ENCODE measurements at regions not wholly inside any gene's neighbourhood (a gene's known extent, or its start where the extent isn't known, plus 50 kb on each side); places are given as distances from the start of the nearest gene placed in this dataset.

DNA sequence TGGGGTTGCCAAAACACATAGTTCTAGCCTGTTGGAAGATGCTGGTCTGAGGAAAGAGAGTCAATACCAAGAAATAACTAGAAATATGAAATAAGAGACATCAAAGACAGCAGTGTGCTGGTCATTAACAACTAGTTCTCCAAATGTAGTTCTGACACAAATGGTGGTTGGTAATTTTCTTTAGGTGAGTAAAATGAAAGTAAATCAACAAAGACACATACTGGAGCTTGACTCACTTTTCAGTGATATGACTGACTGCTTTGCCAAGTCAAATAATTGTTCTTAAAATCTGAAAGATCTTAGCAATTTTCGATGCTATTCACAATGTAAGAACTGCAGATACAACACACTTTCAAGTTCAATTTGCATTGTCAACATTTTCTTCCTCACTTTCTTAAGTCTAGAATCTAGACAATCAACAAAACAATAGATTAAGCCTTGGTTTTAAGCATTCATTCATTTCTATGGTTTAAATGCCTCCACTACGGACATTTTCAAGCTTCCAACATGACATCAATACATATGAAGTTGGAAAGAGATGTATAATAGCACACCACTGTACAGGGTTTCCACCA, 166.8 kb upstream of the MAP3K1 start:
- 91 to 96% methylated on average over 2 of the region's 2 CpGs for WGBS, 2 donors
- Histone ChIP-seq H3K36me3 (ENCODE audit: low read depth, missing control alignments) (no peaks in the 10 kb centered on the region), H3K9me3 (no peaks in the 10 kb centered on the region), H3K27ac (no peak overlapping the region), H3K4me3 (no peak overlapping the region), H3K27me3 (no peaks in the 10 kb centered on the region), H3K4me1 (no peaks in the 10 kb centered on the region)
- TF ChIP-seq, protein P1, sequence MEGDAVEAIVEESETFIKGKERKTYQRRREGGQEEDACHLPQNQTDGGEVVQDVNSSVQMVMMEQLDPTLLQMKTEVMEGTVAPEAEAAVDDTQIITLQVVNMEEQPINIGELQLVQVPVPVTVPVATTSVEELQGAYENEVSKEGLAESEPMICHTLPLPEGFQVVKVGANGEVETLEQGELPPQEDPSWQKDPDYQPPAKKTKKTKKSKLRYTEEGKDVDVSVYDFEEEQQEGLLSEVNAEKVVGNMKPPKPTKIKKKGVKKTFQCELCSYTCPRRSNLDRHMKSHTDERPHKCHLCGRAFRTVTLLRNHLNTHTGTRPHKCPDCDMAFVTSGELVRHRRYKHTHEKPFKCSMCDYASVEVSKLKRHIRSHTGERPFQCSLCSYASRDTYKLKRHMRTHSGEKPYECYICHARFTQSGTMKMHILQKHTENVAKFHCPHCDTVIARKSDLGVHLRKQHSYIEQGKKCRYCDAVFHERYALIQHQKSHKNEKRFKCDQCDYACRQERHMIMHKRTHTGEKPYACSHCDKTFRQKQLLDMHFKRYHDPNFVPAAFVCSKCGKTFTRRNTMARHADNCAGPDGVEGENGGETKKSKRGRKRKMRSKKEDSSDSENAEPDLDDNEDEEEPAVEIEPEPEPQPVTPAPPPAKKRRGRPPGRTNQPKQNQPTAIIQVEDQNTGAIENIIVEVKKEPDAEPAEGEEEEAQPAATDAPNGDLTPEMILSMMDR (IDR thresholded peaks at IDR 0.05): no peak
- no peak for TF ChIP-seq POLR2A (IDR thresholded peaks at IDR 0.05)
- no peak for DNase-seq
- intact Hi-C loops (cut with DNase I; ENCODE audit: low total_unique reads): no loop called here

DNA sequence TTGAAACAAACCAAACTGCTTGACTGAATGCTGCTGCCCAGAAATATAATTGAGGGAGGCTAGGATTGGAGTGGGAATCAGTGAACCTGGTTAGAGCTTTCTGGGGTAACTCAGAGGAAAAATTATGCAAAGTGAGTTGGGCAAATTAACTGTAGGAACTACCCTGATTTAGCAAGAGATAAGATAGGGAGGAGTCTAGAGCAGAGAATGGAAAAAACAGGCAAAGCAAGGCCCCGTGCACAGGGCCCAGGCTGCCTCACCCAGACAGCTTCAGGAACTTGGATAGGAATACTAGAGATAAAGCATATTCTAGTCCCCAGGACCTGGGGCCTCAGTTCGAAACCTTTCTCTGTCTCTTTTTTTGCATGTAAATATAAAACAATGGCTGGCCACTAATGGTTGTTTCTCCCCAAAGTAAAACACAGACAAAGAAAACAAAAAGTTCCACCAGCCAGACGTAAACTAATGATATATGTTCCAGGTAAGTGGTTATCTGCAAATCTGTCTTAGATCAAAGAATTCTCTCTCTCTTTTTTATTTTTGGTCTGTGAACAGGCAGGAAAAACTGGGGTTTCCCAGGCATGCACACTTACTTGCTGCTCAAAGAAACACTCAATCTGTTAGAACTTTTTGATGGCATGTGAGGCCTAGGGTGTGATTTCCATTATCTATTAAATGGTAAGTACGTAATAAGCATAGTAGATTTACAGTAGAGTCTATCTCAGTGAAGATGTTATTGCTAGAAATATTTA, 168.1 kb upstream of the MAP3K1 start:
- H3K36me3 ChIP-seq (ENCODE audit: low read depth, missing control alignments): no peaks in the 10 kb centered on the region
- no peaks in the 10 kb centered on the region for H3K4me1 ChIP-seq
- TF ChIP-seq, protein P1 (IDR thresholded peaks at IDR 0.05): no peak
- TF ChIP-seq POLR2A (IDR thresholded peaks at IDR 0.05): no peak
- H3K9me3 ChIP-seq: no peaks in the 10 kb centered on the region
- intact Hi-C loops (cut with DNase I; ENCODE audit: low total_unique reads): no loop called here
- H3K27me3 ChIP-seq: no peaks in the 10 kb centered on the region
- no peak overlapping the region for H3K27ac ChIP-seq
- no peak overlapping the region for H3K4me3 ChIP-seq
- WGBS, 2 donors: 70 to 72% methylated on average over 4 of the region's 4 CpGs
- no peak for DNase-seq

DNA sequence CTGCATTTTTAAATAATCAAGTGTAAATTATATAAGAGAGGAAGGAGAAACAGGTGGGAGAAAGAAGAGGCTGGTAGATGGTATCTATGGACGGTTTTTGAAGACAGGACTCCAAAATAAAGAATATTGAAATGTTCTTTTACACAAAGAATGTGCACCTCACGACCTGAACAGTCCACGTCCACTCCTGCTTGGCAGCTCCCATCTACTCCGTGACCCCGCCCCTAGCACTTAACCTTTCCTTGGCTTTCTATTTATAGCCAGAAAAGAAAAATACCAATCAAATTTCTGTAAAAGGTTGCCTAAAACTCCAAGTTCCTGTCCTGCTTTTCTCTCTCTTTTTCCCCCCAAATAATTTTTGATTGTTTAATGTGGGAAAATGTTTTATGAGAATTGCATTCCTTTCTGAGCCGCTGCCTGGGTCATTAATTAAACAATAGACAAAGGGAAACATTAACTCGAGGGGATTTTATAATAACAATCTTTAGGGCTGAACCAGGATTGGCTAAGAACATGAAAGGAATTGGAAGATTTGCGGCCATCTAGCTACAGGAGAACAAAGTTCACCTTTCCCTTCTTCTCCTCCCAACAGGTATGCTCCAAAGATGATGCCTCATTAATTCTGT, 173.6 kb upstream of the MAP3K1 start:
- H3K4me1 ChIP-seq: peaks cover 10% of the 10 kb centered on the region
- TF ChIP-seq, protein P1 (IDR thresholded peaks at IDR 0.05): no peak
- no peak for TF ChIP-seq POLR2A (IDR thresholded peaks at IDR 0.05)
- H3K36me3 ChIP-seq (ENCODE audit: low read depth, missing control alignments): no peaks in the 10 kb centered on the region
- intact Hi-C loops (cut with DNase I; ENCODE audit: low total_unique reads): no loop called here
- no peak overlapping the region for H3K4me3 ChIP-seq
- no peaks in the 10 kb centered on the region for H3K9me3 ChIP-seq
- 59 to 62% methylated on average over 8 of the region's 8 CpGs for WGBS, 2 donors
- H3K27ac ChIP-seq: no peak overlapping the region
- H3K27me3 ChIP-seq: no peaks in the 10 kb centered on the region
- DNase-seq: no peak

DNA sequence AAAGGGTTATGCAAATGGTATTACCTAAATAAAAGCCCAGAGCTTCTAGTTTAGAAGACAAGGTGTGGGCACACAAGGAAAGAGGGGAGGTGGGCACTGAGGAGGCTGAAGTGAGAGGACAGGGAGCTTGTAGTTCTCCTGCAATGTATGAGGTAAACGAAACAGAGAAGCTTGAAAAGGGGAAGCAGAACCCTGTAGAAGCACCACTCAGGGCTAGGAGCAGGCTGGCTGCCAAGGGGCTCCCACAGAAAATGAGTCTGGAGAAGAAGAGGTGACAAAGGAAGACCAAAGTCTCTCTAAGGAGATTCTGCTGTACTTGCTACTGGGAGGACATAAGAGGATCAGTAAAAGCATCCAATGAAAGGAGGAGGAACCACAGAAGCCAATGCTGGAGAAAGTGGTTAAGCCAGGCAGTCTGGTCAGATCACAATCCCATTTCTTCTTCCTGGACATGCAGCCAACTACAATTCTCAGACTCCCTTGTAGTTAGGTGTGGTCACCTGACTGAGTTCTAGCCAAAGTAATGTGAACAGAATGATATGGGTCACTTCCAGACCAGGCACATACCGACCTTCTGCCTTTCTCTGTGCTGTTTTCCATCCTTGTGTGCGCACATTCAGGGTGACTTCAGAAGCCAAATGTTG, 174.5 kb upstream of the MAP3K1 start:
- no peak for TF ChIP-seq POLR2A (IDR thresholded peaks at IDR 0.05)
- TF ChIP-seq, protein P1 (IDR thresholded peaks at IDR 0.05): no peak
- no peaks in the 10 kb centered on the region for H3K27me3 ChIP-seq
- intact Hi-C loops (cut with DNase I; ENCODE audit: low total_unique reads): no loop called here
- H3K36me3 ChIP-seq (ENCODE audit: low read depth, missing control alignments): no peaks in the 10 kb centered on the region
- H3K4me3 ChIP-seq: no peak overlapping the region
- DNase-seq: no peak
- no peak overlapping the region for H3K27ac ChIP-seq
- 90 to 95% methylated on average over 3 of the region's 3 CpGs for WGBS, 2 donors
- no peaks in the 10 kb centered on the region for H3K9me3 ChIP-seq
- peaks cover 10% of the 10 kb centered on the region for H3K4me1 ChIP-seq

Data from testis (tissue), 2 donors.